ENCODE measurements at regions not wholly inside any gene's neighbourhood (a gene's known extent, or its start where the extent isn't known, plus 50 kb on each side); places are given as distances from the start of the nearest gene placed in this dataset.
"Not testable (repeated sequence)": the region's sequence is repeated elsewhere in the genome, so short reads cannot be mapped to it uniquely, and the experiment has no call there.

DNA sequence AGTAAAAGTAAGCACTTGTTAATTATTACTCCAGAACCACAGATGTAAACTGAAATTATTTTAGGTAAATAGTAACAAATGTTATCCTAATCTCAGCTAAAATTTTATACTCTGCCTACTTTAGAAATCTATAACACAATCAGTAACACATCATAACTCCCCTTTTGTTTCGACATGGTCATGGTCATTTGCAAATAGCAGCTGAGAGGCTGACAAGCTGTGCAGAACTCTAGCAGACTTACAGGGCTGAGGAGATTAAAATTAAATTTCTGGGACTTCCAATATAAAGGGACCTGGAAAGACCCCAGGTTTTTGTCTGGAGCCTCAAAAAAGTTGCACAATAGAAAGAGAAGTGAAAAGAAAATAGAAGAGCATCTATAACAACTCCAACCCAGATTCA is 88.8 kb downstream of the PRL start:
- no peak for DNase-seq (ENCODE audit: low spot score)

DNA sequence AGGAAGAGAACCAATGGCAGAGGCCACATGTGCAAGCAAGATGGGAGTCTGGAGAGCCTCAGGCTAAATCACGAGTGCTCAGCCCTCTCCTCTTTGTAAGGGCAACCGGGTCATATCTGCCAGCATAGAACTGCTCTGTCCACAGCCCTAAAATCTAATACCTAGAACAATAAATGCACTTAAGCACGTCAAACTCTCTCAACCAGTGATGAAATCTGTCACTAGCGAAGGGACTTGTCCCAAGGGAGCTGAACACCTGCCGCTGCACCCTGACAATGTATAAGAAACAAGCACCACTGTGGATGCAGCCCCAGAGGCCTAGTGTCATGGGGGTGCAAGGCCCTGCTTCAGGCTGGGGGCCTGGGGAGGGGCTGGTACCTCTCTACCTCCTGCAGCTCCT is 82.5 kb downstream of the PRL start:
- DNase-seq (ENCODE audit: low spot score), result no peak

DNA sequence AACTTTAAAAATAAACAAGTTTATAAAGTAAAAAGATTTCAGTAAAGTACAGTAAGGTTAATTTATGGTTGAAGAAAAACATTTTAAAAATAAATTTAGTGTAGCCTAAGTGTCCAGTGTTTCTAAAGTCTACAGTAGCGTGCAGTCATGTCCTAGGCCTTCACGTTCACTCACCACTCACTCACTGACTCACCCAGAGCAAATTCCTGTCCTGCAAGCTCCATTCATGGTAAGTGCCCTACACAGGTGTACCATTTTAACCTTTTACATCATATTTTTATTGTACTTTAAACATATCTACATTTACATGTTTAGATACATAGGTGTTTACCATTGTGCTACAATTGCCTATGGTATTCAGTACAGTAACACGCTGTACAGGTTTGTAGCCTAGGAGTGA is 81.4 kb downstream of the PRL start:
- DNase-seq (ENCODE audit: low spot score), result not testable (repeated sequence)

DNA sequence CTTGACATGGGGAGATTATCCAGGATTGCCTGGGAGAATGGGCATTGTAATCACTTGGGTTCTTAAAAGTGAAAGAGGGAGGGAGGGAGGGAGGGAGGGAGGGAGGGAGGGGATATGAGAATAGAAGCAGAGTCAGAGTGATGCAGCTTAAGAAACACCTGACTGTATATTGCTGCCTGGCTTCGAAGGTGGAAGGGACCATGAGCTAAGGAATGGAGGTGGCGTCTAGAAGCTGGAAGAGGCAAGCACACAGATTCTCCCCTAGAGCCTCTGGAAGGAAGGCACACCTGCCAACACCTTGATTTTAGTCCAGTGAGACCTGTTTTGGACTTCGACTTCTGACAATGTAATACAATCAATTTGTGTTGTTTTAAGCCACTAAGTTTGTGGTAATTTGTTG is 78.4 kb downstream of the PRL start:
- no peak for DNase-seq (ENCODE audit: low spot score)

DNA sequence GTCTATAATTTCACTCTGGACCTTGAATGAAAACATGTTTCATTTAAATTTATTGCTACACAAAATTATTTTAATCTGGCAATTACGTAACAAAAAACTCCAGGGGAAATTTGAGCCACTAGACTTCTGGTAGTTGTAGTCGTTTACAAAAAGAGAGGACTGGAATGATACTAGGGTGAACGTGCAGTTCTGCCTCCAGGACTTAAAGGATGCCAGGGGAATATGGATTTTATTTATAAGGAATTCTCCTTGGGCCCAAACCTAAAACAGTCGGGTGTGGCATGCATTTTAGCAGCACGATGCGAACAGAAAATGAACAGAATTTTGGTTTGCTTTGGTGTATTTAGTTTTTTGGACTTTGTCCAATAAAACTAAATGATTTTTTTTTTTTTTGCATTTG is 76.9 kb downstream of the PRL start:
- DNase-seq (ENCODE audit: low spot score), result no peak

DNA sequence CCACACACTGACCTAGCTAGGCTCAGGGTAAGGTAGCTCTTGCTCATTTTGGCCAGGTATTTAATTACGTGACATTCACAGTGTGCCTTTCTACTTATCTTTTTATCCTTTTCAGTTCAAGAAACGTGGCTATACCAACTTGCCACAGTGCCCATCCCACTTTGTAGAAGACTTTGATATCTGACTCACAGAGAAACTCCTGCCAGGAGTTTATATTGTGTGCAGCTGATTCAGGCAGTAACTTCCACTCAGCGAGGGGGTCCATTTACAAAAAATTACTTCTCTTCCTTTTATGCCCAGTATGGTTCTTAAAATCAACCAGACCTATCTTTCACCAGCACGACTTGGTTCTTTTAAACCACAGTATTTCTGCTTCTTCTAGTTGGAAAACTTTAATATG is 75.6 kb downstream of the PRL start:
- DNase-seq (ENCODE audit: low spot score), result no peak

DNA sequence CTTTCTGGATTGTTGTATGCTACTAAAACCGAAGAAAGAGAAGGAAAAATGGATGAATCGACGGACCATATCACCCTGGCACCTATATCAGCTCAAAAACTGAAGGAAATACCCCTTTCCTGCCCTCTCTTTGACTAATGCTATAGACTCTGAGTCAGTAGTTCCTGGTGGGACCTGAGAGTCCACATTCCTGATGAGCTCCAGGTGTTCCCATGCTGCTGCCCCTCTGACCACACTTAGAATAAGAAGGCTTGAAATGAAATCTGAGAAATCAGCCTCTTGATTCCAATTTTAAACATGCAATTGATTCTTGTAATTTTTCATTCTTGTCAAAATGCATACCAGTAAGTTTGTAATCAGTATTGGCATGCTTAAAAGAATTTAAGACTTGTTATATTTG is 75.2 kb downstream of the PRL start:
- peak; percentile 72 for DNase-seq (ENCODE audit: low spot score)

DNA sequence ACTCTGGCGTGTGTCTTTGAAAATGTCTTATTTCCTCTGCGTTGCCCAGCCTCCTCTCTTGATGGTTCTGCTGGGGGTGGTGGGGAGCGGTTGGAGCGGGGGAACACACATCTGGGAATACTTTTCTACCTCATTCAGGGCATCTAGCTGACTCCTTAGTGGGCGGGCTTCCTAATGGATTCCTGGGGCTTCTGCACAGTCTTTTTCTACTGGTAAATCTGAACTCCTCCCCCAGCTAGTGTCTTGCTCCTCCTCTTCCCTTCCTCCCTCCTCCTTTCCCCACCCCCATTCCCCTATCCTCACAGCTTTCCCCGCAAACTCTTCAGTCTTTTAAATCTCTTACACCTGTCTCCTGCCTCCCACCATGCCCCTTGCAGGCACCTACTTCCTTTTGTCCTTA is 74.4 kb downstream of the PRL start:
- DNase-seq (ENCODE audit: low spot score), result peak; percentile 78

DNA sequence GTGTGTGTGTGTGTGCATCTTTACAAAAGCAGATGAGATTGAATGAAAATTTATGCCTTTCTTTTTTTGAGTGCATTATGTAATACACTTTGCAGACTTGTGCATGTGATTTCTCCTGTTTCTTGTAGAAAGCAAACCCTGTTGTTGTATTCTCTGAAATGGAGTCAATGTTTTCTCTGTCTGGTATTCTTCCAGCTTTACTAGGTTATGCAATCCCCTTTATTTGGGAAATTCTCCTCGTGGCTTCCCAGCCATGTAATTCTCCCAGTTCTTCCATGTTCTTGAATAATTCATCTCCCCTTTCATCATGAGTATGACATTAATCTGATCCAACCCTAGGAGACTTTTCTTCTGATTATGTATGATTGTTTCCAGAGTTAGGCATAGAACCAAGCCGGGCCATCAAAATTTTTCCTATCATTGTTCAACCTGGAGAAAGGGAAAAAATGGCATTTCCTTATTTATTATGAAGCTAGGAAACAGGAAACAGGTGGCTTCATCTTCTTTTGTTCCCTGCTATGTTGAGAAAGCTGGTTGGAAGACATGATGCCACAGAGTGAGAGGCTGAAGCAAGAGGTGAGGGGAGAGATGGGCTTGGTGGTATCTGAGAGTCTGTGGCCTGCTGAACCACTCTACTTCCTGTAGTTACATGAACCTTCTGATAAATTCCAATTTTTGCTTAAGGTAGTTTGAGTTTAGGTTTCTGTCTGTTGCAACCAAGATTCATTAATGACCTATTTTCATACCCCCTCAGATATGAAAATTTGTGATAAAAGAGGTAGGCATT is 68.8 kb downstream of the PRL start:
- no peak for DNase-seq (ENCODE audit: low spot score)

DNA sequence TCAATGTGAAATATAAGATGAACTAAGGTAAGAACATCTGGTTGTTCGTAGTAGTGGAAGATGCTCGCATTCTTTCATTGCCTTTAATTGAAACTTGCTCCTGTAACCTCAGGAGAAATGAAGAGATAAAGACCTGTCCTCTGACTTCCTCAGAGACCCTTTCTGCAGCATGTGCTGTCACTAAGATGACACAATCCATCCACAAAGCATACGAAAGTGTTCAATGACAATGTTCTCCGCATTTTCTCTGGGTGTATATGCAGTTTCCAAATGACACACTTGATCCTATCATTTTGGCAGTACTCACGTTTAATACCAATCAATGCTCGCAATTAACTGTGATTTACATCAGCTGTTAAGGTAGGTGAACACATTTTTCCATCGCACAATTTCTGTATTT is 65.8 kb downstream of the PRL start:
- DNase-seq (ENCODE audit: low spot score), result no peak

DNA sequence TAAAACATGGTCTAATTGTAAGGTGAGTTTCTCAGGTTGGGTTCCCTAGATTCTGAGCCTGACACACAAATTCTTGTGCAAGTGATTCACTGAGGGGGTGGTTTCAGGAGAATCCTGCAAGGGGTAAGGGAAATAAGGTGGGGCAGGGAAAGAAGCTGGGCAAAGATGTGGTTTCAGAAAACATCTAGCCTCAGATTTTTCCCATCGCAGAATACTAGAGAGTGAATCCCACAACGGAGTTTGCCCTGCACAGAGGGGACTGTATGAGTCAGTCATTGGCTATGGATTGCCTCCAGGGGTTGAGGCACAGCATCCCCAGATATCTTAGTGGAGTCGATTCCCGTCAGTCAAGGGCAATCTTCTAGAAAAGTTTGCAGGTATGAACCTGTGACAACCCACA is 65.2 kb downstream of the PRL start:
- DNase-seq (ENCODE audit: low spot score), result no peak

DNA sequence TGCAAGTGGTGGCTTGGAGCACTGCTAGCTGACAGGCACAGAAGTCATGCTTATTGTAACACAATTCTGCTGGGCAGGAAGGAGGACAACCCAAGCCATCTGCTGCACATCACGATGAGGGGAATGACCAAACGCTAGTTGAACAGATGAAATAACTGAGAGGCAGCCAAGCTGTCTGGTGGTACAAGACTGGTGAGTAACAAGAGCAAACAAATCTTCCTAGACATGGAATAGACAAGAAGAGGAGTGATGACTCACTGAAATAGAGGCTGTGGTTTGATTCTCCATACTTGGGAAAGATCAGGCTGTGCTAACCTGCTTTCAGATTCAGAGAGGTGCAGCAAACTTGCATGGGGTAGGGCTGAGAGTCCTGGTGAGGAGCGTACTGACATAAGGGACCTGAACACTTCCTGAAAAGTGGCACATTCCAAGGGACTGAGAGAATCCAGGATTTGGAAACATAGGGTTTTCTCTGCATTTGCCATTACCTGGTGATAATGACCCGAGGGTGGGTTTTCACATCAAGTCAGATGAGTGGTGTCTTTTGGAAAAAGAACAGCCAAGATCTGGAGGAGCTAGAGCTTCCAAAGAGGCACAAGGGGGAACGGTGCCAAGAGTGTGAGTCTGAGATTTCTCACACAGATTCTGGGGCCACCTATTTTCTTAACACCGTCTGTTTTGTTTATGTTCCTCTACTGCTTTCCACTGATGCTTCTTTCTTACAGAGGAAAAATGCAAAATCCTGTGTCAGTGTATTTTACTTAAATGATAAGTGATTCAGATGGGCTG is 60.0 kb downstream of the PRL start:
- no peak for DNase-seq (ENCODE audit: low spot score)

Data from iPS-NIHi11 (cell line).